NCI-H345 (cell line): ENCODE measurements at regions not wholly inside any gene's neighbourhood (a gene's known extent, or its start where the extent isn't known, plus 50 kb on each side); places are given as distances from the start of the nearest gene placed in this dataset.

Experiments used
- DNase-seq: peaks from one replicate; lab custom pipeline; 2025; lab: John Stamatoyannopoulos, UW

DNA sequence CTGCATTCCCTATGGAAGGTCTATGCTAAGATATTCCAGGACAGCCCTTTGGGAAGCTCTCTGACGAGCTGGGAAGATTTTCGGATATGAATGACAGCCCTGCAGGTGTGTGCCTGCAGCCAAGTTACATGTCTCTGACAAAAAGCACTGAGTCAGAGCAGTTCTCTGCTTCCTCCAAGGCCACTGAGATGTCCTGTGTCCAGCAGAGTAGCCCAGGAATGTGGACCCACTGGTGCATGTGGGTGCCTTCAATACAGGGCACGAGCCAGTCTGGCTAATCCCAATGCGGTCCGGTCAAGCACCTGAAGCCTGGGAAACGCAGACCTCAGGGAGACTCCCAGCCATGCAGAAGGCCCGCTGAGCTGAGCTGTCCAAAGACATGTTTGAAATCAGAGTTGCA, 565.7 kb downstream of the TCERG1L start:
- DNase-seq = no peak

DNA sequence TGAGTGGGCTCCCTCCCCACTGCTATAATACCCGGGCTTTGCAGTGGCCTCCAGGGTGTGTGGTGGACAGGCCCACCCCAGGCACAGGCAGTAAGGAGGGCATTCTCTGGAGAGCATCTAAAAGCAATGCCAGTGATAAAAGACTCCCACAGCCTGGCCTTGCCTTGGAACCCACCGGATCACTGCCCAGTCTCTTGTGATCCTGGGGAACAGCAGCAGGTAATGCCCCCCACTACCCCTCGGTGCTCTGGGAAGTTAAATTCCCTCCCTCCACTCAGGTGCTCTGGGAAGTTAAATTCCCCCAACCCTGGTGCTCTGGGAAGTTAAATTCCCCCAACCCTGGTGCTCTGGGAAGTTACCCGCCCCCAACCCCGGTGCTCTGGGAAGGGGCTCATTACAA, 565.2 kb downstream of the TCERG1L start:
- DNase-seq = no peak

DNA sequence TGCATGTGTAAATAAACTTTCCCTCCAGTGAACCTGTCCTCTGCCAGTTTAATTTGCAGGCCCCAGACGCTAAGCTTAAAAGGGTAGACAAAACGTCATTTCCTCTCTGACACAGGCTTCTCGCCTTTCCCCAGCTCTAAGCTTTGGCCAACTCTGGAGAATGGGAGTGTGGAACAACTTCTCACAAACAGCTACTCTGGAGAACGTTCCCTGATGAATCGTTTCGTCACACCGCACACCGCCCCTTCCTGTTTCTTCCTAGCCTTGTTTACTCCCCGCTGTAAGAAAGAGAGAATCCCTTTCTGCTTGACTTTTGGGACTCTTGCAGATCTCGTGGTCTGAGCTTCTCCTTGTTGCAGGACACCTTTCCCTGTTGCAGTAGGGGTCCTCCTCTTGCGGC, 564.2 kb downstream of the TCERG1L start:
- DNase-seq = no peak

DNA sequence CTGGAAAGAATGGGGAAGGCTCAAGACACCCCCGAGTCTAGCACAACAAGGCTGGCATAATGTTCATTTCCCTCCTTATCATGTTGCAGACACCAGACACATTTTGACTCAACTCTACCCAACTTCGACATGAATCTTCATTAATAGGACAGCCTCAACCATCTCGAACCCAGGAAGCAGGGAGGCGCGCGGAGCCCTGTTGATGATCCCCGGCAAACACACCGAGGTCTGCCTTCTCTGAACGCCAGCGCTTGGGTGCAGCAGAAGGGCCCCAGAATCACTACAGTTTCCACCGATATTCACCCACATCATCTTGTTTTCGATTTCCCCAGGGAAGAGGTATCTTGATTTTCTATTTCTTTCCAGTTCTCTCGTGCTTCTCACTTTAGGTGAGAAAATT, 563.6 kb downstream of the TCERG1L start:
- no peak for DNase-seq

DNA sequence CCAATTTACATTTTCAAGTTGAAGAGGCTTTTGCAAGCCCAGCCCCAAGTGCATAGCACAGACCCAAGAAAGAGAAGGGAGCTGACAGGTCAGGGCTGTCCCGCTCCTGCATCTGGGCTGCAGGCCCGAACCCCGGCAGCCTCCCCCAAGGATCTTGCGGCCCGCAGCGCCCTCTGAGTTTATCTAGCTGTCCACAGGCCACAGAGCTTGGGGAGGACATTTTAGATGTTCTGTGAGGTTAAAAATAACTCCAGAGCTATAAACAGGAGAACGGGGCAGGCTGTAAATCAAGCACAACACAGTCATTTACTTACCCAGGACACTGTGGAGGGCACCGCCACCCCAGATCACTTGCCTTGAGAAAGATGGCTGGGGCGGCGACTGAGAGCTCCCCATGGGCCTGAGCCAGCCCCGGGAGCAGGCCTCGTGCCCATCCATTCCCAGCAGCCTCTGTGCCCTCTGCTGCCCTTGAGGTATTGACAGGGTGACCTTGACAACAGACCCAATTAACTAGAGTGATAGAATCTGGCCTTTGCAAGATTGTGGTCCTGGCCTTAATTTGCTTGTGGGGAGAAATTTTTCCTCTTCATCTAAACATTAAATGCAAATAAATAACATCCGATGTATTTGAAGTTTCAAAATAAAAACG, 563.0 kb downstream of the TCERG1L start:
- no peak for DNase-seq

DNA sequence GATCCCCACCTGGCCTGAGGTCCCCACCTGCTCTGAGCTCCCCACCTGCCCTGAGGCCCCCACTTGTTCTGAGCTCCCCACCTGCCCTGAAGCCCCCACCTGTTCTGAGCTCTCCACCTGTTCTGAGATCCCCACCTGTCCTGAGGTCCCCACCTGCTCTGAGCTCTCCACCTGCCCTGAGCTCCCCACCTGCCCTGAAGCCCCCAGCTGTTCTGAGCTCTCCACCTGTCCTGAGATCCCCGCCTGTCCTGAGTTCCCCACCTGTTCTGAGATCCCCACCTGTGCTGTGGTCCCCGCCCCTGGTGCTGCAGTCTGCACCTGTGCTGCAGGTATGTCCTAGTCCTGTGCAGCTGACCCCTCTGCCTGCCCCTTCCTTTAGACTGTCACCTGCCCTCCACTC, 561.6 kb downstream of the TCERG1L start:
- no peak for DNase-seq

DNA sequence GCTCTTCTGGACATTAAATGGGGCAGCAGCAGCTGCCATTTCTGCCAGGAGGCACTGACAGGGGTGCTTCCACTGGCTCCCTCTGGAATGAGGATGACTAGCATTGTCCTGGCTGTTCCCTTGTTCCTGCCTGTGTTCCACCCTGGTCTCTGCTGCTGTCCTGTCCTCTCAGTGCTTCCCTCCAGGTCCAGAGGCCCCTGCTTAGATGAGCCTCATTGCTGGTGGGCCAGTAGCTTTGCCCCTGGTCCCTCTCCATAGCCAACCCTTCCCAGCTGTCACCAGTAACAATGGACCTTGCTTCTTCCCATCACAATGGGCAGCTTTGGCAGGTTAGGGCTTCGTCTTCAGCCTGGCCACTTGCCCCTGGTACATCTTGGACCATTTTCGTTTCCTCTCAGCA, 561.1 kb downstream of the TCERG1L start:
- no peak for DNase-seq

DNA sequence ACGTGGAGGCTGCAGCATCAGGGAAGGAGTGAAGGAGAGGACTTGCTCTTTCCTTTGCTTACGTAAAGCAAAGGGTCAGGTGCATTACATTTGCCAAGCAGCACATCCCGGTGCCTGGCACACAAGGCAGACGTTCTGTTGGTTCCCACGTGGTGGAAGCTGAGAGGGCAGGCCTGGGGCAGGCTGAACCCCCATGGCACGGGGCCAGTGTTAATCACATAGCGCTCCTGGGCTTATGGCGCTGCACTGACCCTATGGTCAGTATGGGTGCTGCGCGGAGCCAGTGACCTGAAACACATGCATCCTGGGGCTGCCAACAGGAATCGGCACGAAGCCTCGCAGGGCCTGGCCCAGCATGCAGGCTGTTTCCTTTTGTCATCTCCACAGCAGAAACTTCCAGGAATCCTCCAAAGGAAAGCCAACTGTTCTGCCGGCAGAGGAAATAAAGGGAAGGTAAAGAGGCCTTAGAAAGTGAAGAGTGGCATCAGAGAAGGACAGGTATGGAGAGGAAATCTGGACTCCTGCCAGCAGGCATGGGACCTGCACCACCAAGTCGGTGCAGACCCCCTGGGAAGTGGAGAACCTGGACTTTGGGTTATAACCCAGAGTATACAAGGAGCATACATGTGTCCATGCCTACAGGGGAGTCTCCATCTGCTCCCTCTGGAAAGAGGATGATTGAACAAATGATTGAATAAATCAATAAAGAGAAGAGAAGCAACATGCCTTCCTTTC, 560.2 kb downstream of the TCERG1L start:
- DNase-seq = no peak

DNA sequence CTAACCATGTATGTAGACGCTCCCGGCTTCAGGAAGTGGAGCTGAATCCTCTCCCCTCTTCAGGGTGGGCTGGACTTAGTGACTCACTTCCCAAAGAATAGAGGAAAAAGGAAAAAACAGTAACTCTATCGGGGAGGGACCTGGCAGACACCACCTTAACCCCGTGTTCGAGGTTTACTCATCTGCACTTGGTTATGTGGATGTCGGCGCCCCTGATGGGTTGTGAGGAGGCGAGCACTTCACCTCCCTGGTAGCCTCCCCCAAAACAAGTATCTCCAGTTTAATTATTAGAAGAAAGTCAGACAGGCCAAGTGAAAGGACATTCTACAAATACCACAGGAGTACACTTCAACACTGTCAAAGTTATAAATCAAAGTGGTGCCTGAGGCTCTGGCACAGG, 559.7 kb downstream of the TCERG1L start:
- no peak for DNase-seq

DNA sequence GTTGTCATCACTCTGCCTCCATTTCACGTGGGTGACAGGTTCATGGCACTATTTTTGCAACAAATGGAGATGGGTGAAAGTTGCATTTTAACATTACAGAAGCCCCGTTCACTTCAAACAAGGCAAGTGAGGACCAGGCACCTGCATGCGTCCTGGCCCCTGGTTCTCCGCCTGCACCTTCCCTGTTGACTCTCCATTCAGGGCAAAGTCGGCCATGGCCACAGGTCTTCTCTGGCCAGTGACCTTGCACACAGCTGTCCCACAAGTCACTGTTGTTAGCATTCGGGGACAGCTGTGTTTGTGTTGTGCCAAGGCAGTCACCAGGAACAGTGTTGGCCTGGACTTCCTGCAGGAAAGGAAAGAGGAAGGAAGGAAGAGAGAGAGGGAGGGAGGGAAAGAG, 554.9 kb downstream of the TCERG1L start:
- DNase-seq = no peak

DNA sequence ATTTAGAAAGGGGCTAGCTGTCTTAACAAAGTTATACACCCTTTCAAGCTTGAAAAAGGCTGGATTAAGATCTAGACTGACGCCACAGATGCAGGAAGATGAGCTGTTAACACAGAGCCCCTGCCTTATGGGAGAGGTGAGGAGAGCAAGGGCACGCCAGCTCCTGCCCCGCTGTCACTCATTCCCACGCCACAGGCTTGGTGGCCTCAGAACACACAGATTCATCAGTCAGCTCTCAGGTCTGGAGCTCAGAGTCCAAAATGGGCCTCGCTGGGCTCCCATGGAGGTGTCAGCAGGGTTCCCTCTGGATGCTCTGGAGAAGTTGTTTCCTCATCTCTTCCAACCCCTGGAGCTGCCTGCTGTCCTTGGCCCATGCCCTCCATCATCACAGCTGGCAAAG, 554.2 kb downstream of the TCERG1L start:
- no peak for DNase-seq

DNA sequence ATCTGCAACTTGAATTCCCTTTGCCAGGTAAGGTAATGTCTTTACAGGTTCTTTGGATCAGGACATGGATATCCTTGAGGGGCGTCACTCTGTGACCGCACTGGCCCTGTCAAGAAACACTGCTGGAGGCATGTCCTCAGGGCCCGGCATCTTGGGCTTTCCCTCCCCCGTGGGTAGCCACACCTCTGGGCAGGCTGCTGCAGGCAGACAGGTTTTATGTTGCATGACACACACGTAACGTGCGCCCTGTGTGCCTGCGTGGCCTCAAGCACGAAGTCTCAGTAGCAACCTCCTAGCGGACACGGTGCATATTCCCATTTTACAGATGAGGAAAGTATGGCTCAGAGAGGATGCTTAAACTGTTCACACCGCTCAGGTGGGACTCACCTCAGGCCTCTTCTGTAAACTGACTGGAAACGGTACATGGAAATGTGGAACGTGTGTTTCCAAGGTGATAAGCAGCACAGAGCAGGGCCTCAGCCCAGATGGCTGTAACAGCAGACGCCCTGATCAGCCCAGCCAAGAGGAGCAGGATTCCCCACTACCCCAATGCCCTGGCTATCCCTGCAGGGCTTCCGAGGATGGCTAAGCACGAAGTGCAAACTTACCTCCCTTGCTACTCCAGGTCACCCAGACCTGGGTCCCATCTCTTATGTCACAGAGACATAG, 553.6 kb downstream of the TCERG1L start:
- DNase-seq = no peak

DNA sequence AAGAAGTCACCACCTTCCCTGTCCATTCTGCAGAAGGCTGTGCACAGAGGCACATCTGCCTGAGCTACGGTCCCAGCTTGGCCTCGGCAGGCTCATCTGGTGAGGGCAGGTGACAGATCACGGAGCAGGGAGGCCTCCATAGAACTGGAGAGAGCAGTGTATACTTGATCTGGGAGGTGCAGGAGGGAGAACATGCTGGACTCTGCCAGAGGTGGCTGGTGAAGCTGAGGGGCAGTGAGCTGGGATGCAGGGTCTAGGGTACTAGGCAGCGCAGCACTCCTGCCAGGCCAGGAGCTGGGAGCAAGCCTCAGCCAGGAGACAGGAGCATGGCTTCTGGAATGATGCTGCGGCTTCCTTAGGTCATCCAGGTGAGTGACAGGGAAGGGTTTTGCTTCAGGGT, 553.0 kb downstream of the TCERG1L start:
- no peak for DNase-seq

DNA sequence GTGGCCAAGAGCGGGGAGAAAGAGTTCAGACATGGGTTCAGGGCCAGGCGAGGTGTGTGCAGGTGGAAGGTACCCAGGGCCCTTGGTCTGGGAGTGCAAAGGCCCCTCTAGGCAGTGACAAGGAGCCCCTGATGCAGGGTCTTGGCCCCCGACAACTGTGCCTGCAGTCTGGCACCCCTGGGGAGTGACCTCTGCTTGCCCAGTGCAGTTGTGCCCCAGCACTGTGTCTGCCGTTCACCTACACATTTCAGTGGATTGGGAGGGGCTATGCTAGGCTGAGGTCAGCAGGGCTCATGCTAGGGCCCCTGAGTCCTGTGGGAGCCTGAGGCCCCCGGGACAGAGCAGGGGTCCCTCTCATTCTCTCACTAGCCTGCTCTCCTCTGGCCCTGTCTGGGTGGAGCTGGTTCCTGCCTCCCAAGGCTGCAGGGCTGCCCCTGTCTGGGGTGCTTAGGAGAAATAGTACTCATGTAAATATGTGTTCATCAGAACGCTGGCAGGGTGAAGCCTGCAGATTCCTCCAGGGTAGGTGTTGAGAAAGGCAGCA, 550.4 kb downstream of the TCERG1L start:
- DNase-seq = no peak

DNA sequence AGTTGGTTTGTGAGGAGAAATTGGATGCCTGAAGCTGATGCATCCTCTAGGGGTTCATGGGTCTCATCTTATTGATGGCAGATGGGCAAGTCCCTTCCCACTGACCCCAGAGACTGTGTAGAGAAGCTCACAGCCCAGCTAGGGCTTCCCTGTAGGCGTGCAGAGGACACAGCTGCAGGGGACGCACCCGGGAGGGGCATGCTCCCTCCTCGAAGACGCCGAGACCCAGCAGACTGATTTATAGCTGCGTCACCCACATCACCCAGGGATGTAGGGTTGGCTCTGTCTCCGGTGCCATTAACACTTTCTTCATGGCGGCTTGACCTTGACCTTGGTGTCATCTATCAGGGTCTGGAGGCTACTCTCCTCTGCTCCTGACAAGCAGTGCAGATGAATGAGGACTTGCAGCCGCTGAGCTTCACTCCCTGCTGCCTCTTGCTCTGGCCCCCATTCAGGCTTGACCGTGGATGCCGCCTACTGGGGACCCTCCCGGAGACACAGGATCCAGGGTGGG, 549.7 kb downstream of the TCERG1L start:
- DNase-seq = no peak

DNA sequence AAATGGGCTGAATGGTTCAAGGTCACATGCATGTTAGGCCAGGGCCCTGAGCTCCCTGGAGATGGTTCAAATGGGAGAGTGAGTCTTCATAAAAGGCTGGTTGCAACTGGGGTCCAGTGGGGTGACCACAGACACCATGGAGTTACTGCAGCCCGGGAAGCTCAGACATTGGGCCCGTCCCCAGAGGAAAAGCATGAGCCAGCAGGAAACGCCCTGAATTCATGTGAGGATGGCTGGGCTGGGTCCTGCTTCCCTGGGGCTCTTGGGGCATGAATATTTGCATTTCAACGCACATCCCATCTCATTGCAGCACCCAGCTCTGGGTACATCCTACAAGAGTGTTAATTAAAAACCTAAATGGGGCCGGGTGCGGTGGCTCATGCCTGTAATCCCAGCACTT, 549.0 kb downstream of the TCERG1L start:
- DNase-seq = no peak

DNA sequence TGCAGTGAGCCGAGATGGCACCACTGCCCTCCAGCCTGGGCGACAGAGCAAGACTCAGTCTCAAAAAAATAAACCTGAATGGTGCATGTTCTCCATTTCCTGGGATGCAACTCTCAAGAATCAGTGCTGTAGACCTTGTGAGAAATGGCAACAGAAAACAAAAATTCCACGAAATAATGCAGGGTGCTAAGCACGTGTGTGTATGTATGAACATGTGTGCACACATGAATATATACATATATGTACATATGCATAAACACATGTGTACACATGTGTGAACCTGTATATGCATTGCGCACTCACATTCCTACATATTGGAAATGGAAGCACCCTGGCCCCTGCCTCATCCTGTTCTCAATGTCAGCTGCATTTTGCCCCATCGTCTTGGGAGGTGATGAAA, 548.5 kb downstream of the TCERG1L start:
- DNase-seq = no peak

DNA sequence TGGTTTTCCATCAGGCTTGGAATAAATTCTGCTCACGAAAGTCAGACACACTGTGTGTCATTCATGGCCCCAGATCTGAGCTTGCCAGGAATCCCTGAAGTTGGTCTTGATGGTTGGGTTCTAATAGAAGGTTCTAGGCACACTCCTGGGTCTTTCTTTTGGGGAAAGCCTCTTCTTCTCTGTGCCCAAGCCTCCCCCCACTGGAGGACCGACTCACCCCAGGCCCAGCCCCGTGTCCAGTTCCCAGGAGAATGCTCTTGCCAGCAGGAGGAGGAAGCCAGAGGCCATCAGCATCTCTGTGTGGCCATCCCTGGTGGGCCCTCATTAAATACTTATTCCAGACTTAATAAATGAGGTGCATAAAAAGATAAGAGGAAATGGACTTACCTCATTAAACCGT, 548.0 kb downstream of the TCERG1L start:
- no peak for DNase-seq

DNA sequence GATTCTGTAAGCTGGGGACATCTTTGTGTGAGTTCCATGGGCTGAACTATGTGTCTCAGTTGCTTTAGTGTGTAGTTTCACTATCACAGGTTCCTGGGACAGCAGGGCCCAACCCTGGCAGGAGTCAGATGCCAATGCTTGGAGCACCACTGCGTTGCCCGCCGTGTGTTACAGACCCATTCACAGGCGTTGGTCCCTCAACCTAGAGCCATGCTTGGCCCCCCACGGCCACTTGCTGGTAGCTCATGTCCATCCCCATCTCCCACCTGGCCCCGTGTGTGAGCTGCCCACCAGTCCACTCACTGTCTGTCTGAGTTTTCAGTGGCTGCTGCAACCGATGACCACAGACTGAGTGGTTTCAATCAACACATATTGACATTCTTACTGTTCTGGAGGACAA, 546.9 kb downstream of the TCERG1L start:
- DNase-seq = no peak

DNA sequence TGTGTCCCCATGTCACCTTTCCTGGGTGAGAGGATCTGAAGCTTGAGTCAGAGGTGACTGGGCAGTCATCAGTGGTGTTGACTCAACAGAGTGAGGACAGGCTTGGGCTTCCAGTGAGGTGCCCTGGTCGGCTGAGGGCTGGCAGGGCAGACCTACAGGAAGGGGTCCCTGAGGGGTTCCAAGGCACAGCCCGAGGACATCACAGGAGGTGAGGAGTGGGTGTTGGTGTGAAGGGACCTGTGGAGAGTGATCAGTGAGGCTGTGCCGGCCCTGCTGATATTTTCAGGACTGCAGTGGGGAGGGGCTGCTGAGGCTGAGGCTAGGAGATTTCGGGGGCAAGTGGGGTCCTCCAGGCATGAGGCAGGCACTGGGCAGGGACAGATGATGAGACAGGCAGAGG, 545.5 kb downstream of the TCERG1L start:
- DNase-seq = no peak

DNA sequence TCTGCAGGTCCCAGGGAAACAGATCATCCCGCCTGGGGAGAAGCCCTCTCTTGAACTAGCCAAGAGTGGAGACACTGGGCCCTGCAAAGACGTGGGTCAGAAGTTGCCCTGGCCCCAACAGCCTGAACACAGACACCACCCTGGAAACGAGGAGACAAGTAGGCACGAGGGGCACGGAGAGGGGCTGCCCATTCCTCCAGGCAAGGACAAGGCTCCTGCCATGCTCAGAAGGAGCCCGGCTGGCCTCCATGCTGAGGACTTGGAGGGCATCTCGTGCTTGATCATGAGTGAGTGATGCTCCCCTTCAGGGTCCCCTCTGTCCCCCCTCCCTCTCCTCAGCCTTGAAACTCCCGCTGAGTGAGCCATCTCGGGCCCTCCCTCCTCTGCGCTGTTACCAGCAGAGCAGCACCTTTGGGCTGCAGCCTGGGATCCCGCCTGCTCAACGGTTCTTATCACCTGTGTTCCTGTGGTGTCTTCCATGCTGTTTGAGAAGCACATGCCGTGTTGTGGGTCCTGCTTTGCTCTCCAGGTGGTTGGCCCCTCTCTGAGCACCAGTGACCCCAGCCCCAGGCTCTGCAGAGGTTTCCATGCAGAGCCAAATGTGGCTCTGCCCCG, 544.3 kb downstream of the TCERG1L start:
- no peak for DNase-seq
